Gastroesophageal sphincter (tissue), 3 donors: ENCODE measurements at regions not wholly inside any gene's neighbourhood (a gene's known extent, or its start where the extent isn't known, plus 50 kb on each side); places are given as distances from the start of the nearest gene placed in this dataset.

ENCODE experiments used
- EP300 ChIP-seq: sonication (generic); formaldehyde crosslinking; IDR thresholded peaks from one replicate; pipeline ENCODE4 v1.6.1; 2017; ENCODE audit warnings: antibody characterized with exemption, mild to moderate bottlenecking
- POLR2A ChIP-seq, 2 donors: fragments of 450-650 bp; IDR thresholded peaks; one replicate each; pipeline ENCODE4 v1.6.1; 2017; ENCODE audit warnings: antibody characterized with exemption in 2 of 2, mild to moderate bottlenecking in 2 of 2, moderate library complexity in 1 of 2
- TF ChIP-seq, protein P1 (sequence below), 4 experiments: fragments of 200-600 bp in 2 of 4; fragments of 450-650 bp in 2 of 4; sonication (generic) in 1 of 4; IDR thresholded peaks; one replicate each; pipeline ENCODE4 v1.5.1; 2017 to 2019; ENCODE audit warnings: antibody characterized with exemption in 4 of 4, mild to moderate bottlenecking in 2 of 4, moderate library complexity in 2 of 4

- TF ChIP-seq, protein P1, sequence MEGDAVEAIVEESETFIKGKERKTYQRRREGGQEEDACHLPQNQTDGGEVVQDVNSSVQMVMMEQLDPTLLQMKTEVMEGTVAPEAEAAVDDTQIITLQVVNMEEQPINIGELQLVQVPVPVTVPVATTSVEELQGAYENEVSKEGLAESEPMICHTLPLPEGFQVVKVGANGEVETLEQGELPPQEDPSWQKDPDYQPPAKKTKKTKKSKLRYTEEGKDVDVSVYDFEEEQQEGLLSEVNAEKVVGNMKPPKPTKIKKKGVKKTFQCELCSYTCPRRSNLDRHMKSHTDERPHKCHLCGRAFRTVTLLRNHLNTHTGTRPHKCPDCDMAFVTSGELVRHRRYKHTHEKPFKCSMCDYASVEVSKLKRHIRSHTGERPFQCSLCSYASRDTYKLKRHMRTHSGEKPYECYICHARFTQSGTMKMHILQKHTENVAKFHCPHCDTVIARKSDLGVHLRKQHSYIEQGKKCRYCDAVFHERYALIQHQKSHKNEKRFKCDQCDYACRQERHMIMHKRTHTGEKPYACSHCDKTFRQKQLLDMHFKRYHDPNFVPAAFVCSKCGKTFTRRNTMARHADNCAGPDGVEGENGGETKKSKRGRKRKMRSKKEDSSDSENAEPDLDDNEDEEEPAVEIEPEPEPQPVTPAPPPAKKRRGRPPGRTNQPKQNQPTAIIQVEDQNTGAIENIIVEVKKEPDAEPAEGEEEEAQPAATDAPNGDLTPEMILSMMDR (IDR thresholded peaks at IDR 0.05) = no peak
- TF ChIP-seq POLR2A (IDR thresholded peaks at IDR 0.05) (no peak), EP300 (no peak)
Measured at GRCh38 chr20:48052475-48052835, 267.2 kb upstream of the SULF2 start.
